H1 (cell line): ENCODE measurements at regions not wholly inside any gene's neighbourhood (a gene's known extent, or its start where the extent isn't known, plus 50 kb on each side); places are given as distances from the start of the nearest gene placed in this dataset.

ENCODE experiments used
- CTCF ChIA-PET: fragments of 300-600 bp; sonication (Branson Sonifier 250); formaldehyde crosslinking; loops from one replicate; lab custom pipeline; 2021; ENCODE audit not compliant: partially characterized antibody; lab: Charles Lee
- POLR2A ChIA-PET: fragments of 300-600 bp; sonication (Branson Sonifier 250); formaldehyde crosslinking; loops from one replicate; lab custom pipeline; 2021; ENCODE audit warnings: inconsistent platforms; ENCODE audit not compliant: partially characterized antibody; lab: Charles Lee
- DNase-seq, 2 experiments: peaks; one replicate each; pipeline versions ENCODE4 v3.0.0 to v3.0.0-alpha.2; 2010 to 2022; ENCODE audit warnings: low spot score in 2 of 2, low read depth in 1 of 2, mixed read lengths in 1 of 2
- FAIRE-seq: peaks from 2 replicates; lab custom pipeline; 2011; peaks lifted over from hg19 to GRCh38; lab: Jason Lieb, UNC
- H2AFZ ChIP-seq: 2 replicates; pipeline ENCODE4 v1.8.1; 2012; ENCODE audit warnings: low read length, inconsistent platforms
- H2AK5ac ChIP-seq: 2 replicates; pipeline ENCODE4 v1.6.1; 2013; ENCODE audit warnings: low read depth, low read length
- H2BK120ac ChIP-seq: replicated peaks from 2 replicates; pipeline ENCODE3; 2013; ENCODE audit warnings: low read depth, low read length, inconsistent platforms
- H2BK12ac ChIP-seq: 2 replicates; pipeline ENCODE4 v1.6.1; 2013; ENCODE audit warnings: low read depth, low read length
- H2BK15ac ChIP-seq: 2 replicates; pipeline ENCODE4 v1.6.1; 2013; ENCODE audit warnings: low read length
- H2BK20ac ChIP-seq: 2 replicates; pipeline ENCODE4 v1.6.1; 2013; ENCODE audit warnings: low read length
- H2BK5ac ChIP-seq: 2 replicates; pipeline ENCODE4 v1.6.1; 2013; ENCODE audit warnings: low read depth, low read length
- H3K14ac ChIP-seq: 2 replicates; pipeline ENCODE4 v1.6.1; 2013; ENCODE audit warnings: inconsistent platforms; ENCODE audit not compliant: insufficient read length
- H3K18ac ChIP-seq: 2 replicates; pipeline ENCODE4 v1.6.1; 2013; ENCODE audit warnings: low read length; ENCODE audit errors: extremely low read depth
- H3K23ac ChIP-seq: 2 replicates; pipeline ENCODE4 v1.6.1; 2013; ENCODE audit warnings: inconsistent platforms; ENCODE audit not compliant: insufficient read length
- H3K23me2 ChIP-seq: 2 replicates; pipeline ENCODE4 v1.6.1; 2013; ENCODE audit warnings: low read depth, low read length
- H3K27ac ChIP-seq: 2 replicates; pipeline ENCODE4 v1.6.1; 2011; ENCODE audit warnings: low read depth, low read length, inconsistent platforms
- H3K27me3 ChIP-seq, 4 experiments: replicated peaks in 1 of 4; 1 replicate in 1 of 4; 2 replicates in 3 of 4; pipeline versions ENCODE4 v1.6.1 to v1.8.1; 2011 to 2013; ENCODE audit warnings: low read length in 3 of 4, mild to moderate bottlenecking in 3 of 4, inconsistent platforms in 2 of 4, mixed read lengths in 2 of 4, moderate library complexity in 1 of 4; ENCODE audit not compliant: control insufficient read depth in 3 of 4, insufficient read depth in 3 of 4; ENCODE audit errors: extremely low read depth in 1 of 4
- H3K36me3 ChIP-seq, 4 experiments: 2 replicates each; pipeline versions ENCODE4 v1.6.1 to v1.8.1; 2011 to 2013; ENCODE audit warnings: mild to moderate bottlenecking in 4 of 4, low read length in 3 of 4, moderate library complexity in 2 of 4, control low read depth in 1 of 4, inconsistent platforms in 1 of 4; ENCODE audit not compliant: insufficient read depth in 4 of 4, control insufficient read depth in 2 of 4
- H3K4ac ChIP-seq: replicated peaks from 2 replicates; pipeline ENCODE3; 2013; ENCODE audit warnings: low read length, low read depth, mixed read lengths, inconsistent platforms; ENCODE audit not compliant: insufficient read length
- H3K4me1 ChIP-seq, 4 experiments: replicated peaks in 1 of 4; 1 replicate in 1 of 4; 2 replicates in 3 of 4; pipeline versions ENCODE4 v1.6.1 to v1.8.1; 2011 to 2013; ENCODE audit warnings: low read length in 3 of 4, inconsistent platforms in 2 of 4, mixed read lengths in 1 of 4; ENCODE audit not compliant: insufficient read depth in 4 of 4, control insufficient read depth in 3 of 4
- H3K4me2 ChIP-seq, 2 experiments: 2 replicates each; pipeline versions ENCODE4 v1.6.1 to v1.8.1; 2011 to 2013; ENCODE audit warnings: low read depth in 2 of 2, low read length in 2 of 2, control low read depth in 1 of 2, inconsistent platforms in 1 of 2, mild to moderate bottlenecking in 1 of 2; ENCODE audit not compliant: insufficient read depth in 1 of 2
- H3K4me3 ChIP-seq, 4 experiments: fragments of 200-600, 300-600 bp in 1 of 4; sonication (generic), shearing (Covaris generic), sonication (Bioruptor Twin) in 1 of 4; 2 replicates each; pipeline versions ENCODE4 v1.5.1 to v1.8.1; 2011 to 2016; ENCODE audit warnings: low read length in 4 of 4, low read depth in 3 of 4, control low read depth in 2 of 4, inconsistent platforms in 2 of 4, mild to moderate bottlenecking in 2 of 4, mixed read lengths in 1 of 4, moderate library complexity in 1 of 4; ENCODE audit not compliant: insufficient read depth in 2 of 4; ENCODE audit errors: extremely low read depth in 1 of 4
- H3K56ac ChIP-seq: replicated peaks from 2 replicates; pipeline ENCODE3; 2013; ENCODE audit warnings: low read depth, mild to moderate bottlenecking, mixed read lengths, low read length, inconsistent platforms; ENCODE audit not compliant: insufficient read length
- H3K79me1 ChIP-seq: 2 replicates; pipeline ENCODE4 v1.6.1; 2013; ENCODE audit warnings: low read depth, low read length, control low read depth
- H3K79me2 ChIP-seq, 2 experiments: 2 replicates each; pipeline versions ENCODE4 v1.6.1 to v1.8.1; 2012 to 2013; ENCODE audit warnings: low read length in 2 of 2, mild to moderate bottlenecking in 2 of 2, inconsistent platforms in 1 of 2; ENCODE audit not compliant: insufficient read depth in 2 of 2, control insufficient read depth in 1 of 2
- H3K9ac ChIP-seq, 4 experiments: replicated peaks in 1 of 4; 1 replicate in 1 of 4; 2 replicates in 3 of 4; pipeline versions ENCODE4 v1.6.1 to v1.8.1; 2011 to 2013; ENCODE audit warnings: low read depth in 3 of 4, low read length in 3 of 4, control low read depth in 2 of 4, mild to moderate bottlenecking in 2 of 4, moderate library complexity in 2 of 4, inconsistent platforms in 1 of 4; ENCODE audit errors: extremely low read depth in 1 of 4
- H3K9me3 ChIP-seq, 2 experiments: 2 replicates each; pipeline versions ENCODE4 v1.6.1 to v1.8.1; 2012 to 2013; ENCODE audit warnings: mild to moderate bottlenecking in 2 of 2, moderate library complexity in 2 of 2, control low read depth in 1 of 2, inconsistent platforms in 1 of 2, low read depth in 1 of 2, low read length in 1 of 2, mixed read lengths in 1 of 2; ENCODE audit not compliant: insufficient read depth in 2 of 2
- H4K20me1 ChIP-seq, 2 experiments: replicated peaks in 1 of 2; 2 replicates each; pipeline versions ENCODE3 to v1.8.1; 2011 to 2013; ENCODE audit warnings: inconsistent platforms in 2 of 2, low read length in 2 of 2, mild to moderate bottlenecking in 1 of 2; ENCODE audit not compliant: insufficient read depth in 2 of 2, control insufficient read depth in 1 of 2
- H4K5ac ChIP-seq: 2 replicates; pipeline ENCODE4 v1.6.1; 2013; ENCODE audit warnings: low read length, low read depth, mixed read lengths, inconsistent platforms; ENCODE audit not compliant: insufficient read length
- H4K8ac ChIP-seq: 2 replicates; pipeline ENCODE4 v1.8.0; 2013; ENCODE audit warnings: mild to moderate bottlenecking, moderate library complexity, low read length, inconsistent platforms; ENCODE audit not compliant: insufficient read depth; ENCODE audit errors: extremely low read depth
- H4K91ac ChIP-seq: replicated peaks from 2 replicates; pipeline ENCODE3; 2013; ENCODE audit warnings: low read length, mixed read lengths, inconsistent platforms; ENCODE audit not compliant: insufficient read length
- CREB1 ChIP-seq: IDR thresholded peaks from 2 replicates; pipeline ENCODE4 v1.6.1; 2012; ENCODE audit warnings: inconsistent platforms
- HDAC2 ChIP-seq, 2 experiments: fragments of 300-600 bp in 1 of 2; sonication (generic) in 1 of 2; IDR thresholded peaks; 2 replicates each; pipeline ENCODE4 v1.6.1; 2011 to 2012; ENCODE audit warnings: low read depth in 2 of 2, low read length in 2 of 2, mild to moderate bottlenecking in 2 of 2, moderate library complexity in 2 of 2, borderline replicate concordance in 1 of 2, inconsistent platforms in 1 of 2
- SP2 ChIP-seq: IDR thresholded peaks from 2 replicates; pipeline ENCODE4 v1.6.1; 2012; ENCODE audit warnings: mild to moderate bottlenecking, low read length, inconsistent platforms
- SP4 ChIP-seq: IDR thresholded peaks from 2 replicates; pipeline ENCODE4 v1.6.1; 2012; ENCODE audit warnings: low read length, inconsistent platforms
- TAF7 ChIP-seq: optimal IDR thresholded peaks from 2 replicates; pipeline ENCODE3; 2011; ENCODE audit warnings: low read depth, mild to moderate bottlenecking, inconsistent platforms, low read length, moderate library complexity, borderline replicate concordance
- TBP ChIP-seq: IDR thresholded peaks from 2 replicates; pipeline ENCODE4 v1.6.1; 2011; ENCODE audit warnings: low read depth, low read length, improper control_type of control experiment
- WGBS, 2 experiments: shearing (Covaris generic) in 1 of 2; methylation state at CpG; one replicate each; pipeline versions ENCODE4 v1.1.6 to v1.1.7; 2013 to 2015; ENCODE audit warnings: low lambda C conversion rate in 2 of 2, mixed read lengths in 2 of 2, inconsistent platforms in 1 of 2, low coverage in 1 of 2, missing lambda C conversion rate in 1 of 2; ENCODE audit not compliant: insufficient replicate concordance in 2 of 2, insufficient coverage in 1 of 2, insufficient read length in 1 of 2; ENCODE audit errors: extremely low coverage in 1 of 2, missing lambda C conversion rate in 1 of 2; 5-methylcytosine and 5-hydroxymethylcytosine counted together
- TF ChIP-seq, protein P1 (sequence below): IDR thresholded peaks from 2 replicates; pipeline ENCODE4 v1.6.1; 2011; ENCODE audit warnings: low read depth, mild to moderate bottlenecking, low read length; ENCODE audit not compliant: insufficient read depth

DNA sequence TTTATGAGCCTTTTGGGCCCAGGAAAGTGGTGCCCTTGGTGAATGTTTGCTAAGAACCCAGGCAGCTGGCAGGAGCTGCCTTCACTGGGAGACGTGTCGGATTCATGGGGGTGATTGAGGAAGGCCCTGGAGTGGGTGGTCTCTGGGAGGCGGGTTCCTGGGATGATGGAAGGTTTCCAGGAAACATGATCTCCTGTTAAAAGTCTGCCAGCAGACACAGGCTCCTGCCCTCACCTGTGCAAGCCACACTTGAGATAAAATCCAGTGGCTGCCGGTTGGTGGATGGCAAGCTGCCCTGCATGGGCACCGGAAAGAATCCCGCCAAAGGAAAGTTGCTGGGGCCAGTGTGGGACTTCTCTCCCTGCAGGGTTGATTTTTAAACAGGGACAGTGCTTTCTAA is 189.0 kb upstream of the CIBAR2 start:
- Histone ChIP-seq H4K20me1 (peaks cover 0 to 8% of the 10 kb centered on the region in 2 experiments), H3K23ac (no peak overlapping the region), H3K27me3 (no peaks in the 10 kb centered on the region), H4K5ac (no peak overlapping the region), H3K56ac (no peak overlapping the region), H3K14ac (no peak overlapping the region), H2AK5ac (no peak overlapping the region), H3K36me3 (no peaks in the 10 kb centered on the region), H3K9me3 (no peaks in the 10 kb centered on the region), H2BK12ac (no peak overlapping the region), H3K4me3 (no peak overlapping the region), H2BK5ac (no peak overlapping the region), H3K79me1 (no peaks in the 10 kb centered on the region), H3K4me2 (no peak overlapping the region), H3K18ac (no peak overlapping the region), H4K8ac (no peak overlapping the region; the same call in 1 of the 2 replicates), H3K79me2 (no peaks in the 10 kb centered on the region), H3K23me2 (0 out of 2 replicates have a peak, but pooled peaks cover 1% of the 10 kb centered on the region), H2AFZ (no peak overlapping the region), H3K27ac (no peak overlapping the region), H3K4me1 (peaks cover 0 to 9% (median 8%) of the 10 kb centered on the region in 4 experiments; a peak in 5 of 7 replicates), H3K4ac (no peak overlapping the region), H2BK20ac (no peak overlapping the region), H2BK120ac (no peak overlapping the region), H2BK15ac (no peak overlapping the region), H3K9ac (no peak overlapping the region), H4K91ac (no peak overlapping the region)
- TF ChIP-seq HDAC2 (IDR thresholded peaks at IDR 0.05; ENCODE audit: borderline replicate concordance in 1 of 2, low read depth in 2 of 2, low read length in 2 of 2) = no peak
- TF ChIP-seq SP4 = no peak
- no peak for TF ChIP-seq TAF7
- TF ChIP-seq, protein P1, sequence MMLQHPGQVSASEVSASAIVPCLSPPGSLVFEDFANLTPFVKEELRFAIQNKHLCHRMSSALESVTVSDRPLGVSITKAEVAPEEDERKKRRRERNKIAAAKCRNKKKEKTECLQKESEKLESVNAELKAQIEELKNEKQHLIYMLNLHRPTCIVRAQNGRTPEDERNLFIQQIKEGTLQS = no peak
- no peak for TF ChIP-seq SP2
- TF ChIP-seq TBP = no peak
- no peak for TF ChIP-seq CREB1
- FAIRE-seq = no peak
- DNase-seq = no peak
- ChIA-PET CTCF (interaction anchor here (0.9 to 3.8 kb wide), 14 partner anchors 8 to 234 kb away, joined by 3 to 22 read pairs (median 4); no protein-coding TSS in a partner anchor), POLR2A (interaction anchor here (0.6 kb wide), 1 partner anchor 139 kb away, joined by 3 read pairs; no protein-coding TSS in a partner anchor)
- 94% methylated on average over 6 of the region's 6 CpGs; no CpG with 5 or more reads in 1 of the 2 experiments for WGBS, 2 experiments
